ENCODE measurements at regions not wholly inside any gene's neighbourhood (a gene's known extent, or its start where the extent isn't known, plus 50 kb on each side); places are given as distances from the start of the nearest gene placed in this dataset.

- Histone ChIP-seq H3K27ac (no peak overlapping the region), H3K27me3 (replicated peaks) (no peaks in the 10 kb centered on the region), H3K9me3 (replicated peaks) (no peaks in the 10 kb centered on the region), H3K4me3 (no peak overlapping the region), H3K4me1 (replicated peaks) (no peaks in the 10 kb centered on the region), H3K36me3 (no peaks in the 10 kb centered on the region)
- DNase-seq (ENCODE audit: low read depth in 1 of 2, low spot score in 2 of 2) = no peak
Observed at GRCh38 chr2:220162320-220162719, 534.9 kb downstream of the SLC4A3 start.

- Histone ChIP-seq H3K27ac (no peak overlapping the region), H3K4me3 (no peak overlapping the region), H3K4me1 (replicated peaks) (no peaks in the 10 kb centered on the region), H3K36me3 (no peaks in the 10 kb centered on the region), H3K27me3 (replicated peaks) (no peaks in the 10 kb centered on the region), H3K9me3 (replicated peaks) (no peaks in the 10 kb centered on the region)
- no peak for DNase-seq (ENCODE audit: low read depth in 1 of 2, low spot score in 2 of 2)
Observed at GRCh38 chr2:220163486-220163885, 536.1 kb downstream of the SLC4A3 start.

GRCh38 chr2:220165401-220165800 is 538.0 kb downstream of the SLC4A3 start:
- DNase-seq (ENCODE audit: low read depth in 1 of 2, low spot score in 2 of 2) = no peak
- Histone ChIP-seq H3K4me3 (no peak overlapping the region), H3K27ac (no peak overlapping the region), H3K4me1 (replicated peaks) (no peaks in the 10 kb centered on the region), H3K36me3 (no peaks in the 10 kb centered on the region), H3K27me3 (replicated peaks) (no peaks in the 10 kb centered on the region), H3K9me3 (replicated peaks) (no peaks in the 10 kb centered on the region)

GRCh38 chr2:220166616-220167015 is 539.2 kb downstream of the SLC4A3 start:
- no peaks in the 10 kb centered on the region for H3K27me3 ChIP-seq (replicated peaks)
- DNase-seq (ENCODE audit: low read depth in 1 of 2, low spot score in 2 of 2) = no peak
- H3K4me1 ChIP-seq (replicated peaks) = no peaks in the 10 kb centered on the region
- no peaks in the 10 kb centered on the region for H3K9me3 ChIP-seq (replicated peaks)
- no peak overlapping the region for H3K27ac ChIP-seq
- H3K4me3 ChIP-seq = no peak overlapping the region
- H3K36me3 ChIP-seq = no peaks in the 10 kb centered on the region

GRCh38 chr2:220167956-220168355 is 540.5 kb downstream of the SLC4A3 start:
- DNase-seq (ENCODE audit: low read depth in 1 of 2, low spot score in 2 of 2) = no peak
- H3K4me3 ChIP-seq = no peak overlapping the region
- H3K27ac ChIP-seq = no peak overlapping the region
- H3K27me3 ChIP-seq (replicated peaks) = no peaks in the 10 kb centered on the region
- H3K36me3 ChIP-seq = no peaks in the 10 kb centered on the region
- no peaks in the 10 kb centered on the region for H3K9me3 ChIP-seq (replicated peaks)
- no peaks in the 10 kb centered on the region for H3K4me1 ChIP-seq (replicated peaks)

- H3K4me3 ChIP-seq = no peak overlapping the region
- H3K9me3 ChIP-seq (replicated peaks) = no peaks in the 10 kb centered on the region
- no peaks in the 10 kb centered on the region for H3K27me3 ChIP-seq (replicated peaks)
- no peaks in the 10 kb centered on the region for H3K36me3 ChIP-seq
- no peaks in the 10 kb centered on the region for H3K4me1 ChIP-seq (replicated peaks)
- H3K27ac ChIP-seq = no peak overlapping the region
- no peak for DNase-seq (ENCODE audit: low read depth in 1 of 2, low spot score in 2 of 2)
Observed at GRCh38 chr2:220168891-220169546, 541.6 kb downstream of the SLC4A3 start.

- no peaks in the 10 kb centered on the region for H3K9me3 ChIP-seq (replicated peaks)
- no peak for DNase-seq (ENCODE audit: low read depth in 1 of 2, low spot score in 2 of 2)
Observed at GRCh38 chr2:220174826-220175225, 547.4 kb downstream of the SLC4A3 start.

GRCh38 chr2:220175967-220176366 is 548.5 kb downstream of the SLC4A3 start:
- no peak for DNase-seq (ENCODE audit: low read depth in 1 of 2, low spot score in 2 of 2)
- no peaks in the 10 kb centered on the region for H3K4me1 ChIP-seq (replicated peaks)
- no peaks in the 10 kb centered on the region for H3K36me3 ChIP-seq
- H3K27ac ChIP-seq = no peak overlapping the region
- no peaks in the 10 kb centered on the region for H3K9me3 ChIP-seq (replicated peaks)
- H3K4me3 ChIP-seq = no peak overlapping the region
- no peaks in the 10 kb centered on the region for H3K27me3 ChIP-seq (replicated peaks)

More at GRCh38 chr2:220174826-220175225, 547.4 kb downstream of the SLC4A3 start:
- no peaks in the 10 kb centered on the region for H3K27me3 ChIP-seq (replicated peaks)
- no peak overlapping the region for H3K27ac ChIP-seq
- no peak overlapping the region for H3K4me3 ChIP-seq
- no peaks in the 10 kb centered on the region for H3K4me1 ChIP-seq (replicated peaks)
- no peaks in the 10 kb centered on the region for H3K36me3 ChIP-seq

- Histone ChIP-seq H3K9me3 (replicated peaks) (no peaks in the 10 kb centered on the region), H3K27me3 (replicated peaks) (no peaks in the 10 kb centered on the region), H3K27ac (no peak overlapping the region), H3K4me3 (no peak overlapping the region), H3K36me3 (no peaks in the 10 kb centered on the region), H3K4me1 (replicated peaks) (no peaks in the 10 kb centered on the region)
- DNase-seq (ENCODE audit: low read depth in 1 of 2, low spot score in 2 of 2) = no peak
Observed at GRCh38 chr2:220178991-220179695, 551.7 kb downstream of the SLC4A3 start.

GRCh38 chr2:220181165-220181564 is 553.7 kb downstream of the SLC4A3 start:
- no peak overlapping the region for H3K27ac ChIP-seq
- no peaks in the 10 kb centered on the region for H3K36me3 ChIP-seq
- no peaks in the 10 kb centered on the region for H3K27me3 ChIP-seq (replicated peaks)
- H3K4me1 ChIP-seq (replicated peaks) = no peaks in the 10 kb centered on the region
- no peak overlapping the region for H3K4me3 ChIP-seq
- no peaks in the 10 kb centered on the region for H3K9me3 ChIP-seq (replicated peaks)
- DNase-seq (ENCODE audit: low read depth in 1 of 2, low spot score in 2 of 2) = no peak

GRCh38 chr2:220182790-220183189 is 555.4 kb downstream of the SLC4A3 start:
- Histone ChIP-seq H3K36me3 (no peaks in the 10 kb centered on the region), H3K27me3 (replicated peaks) (no peaks in the 10 kb centered on the region), H3K27ac (no peak overlapping the region), H3K4me3 (no peak overlapping the region), H3K4me1 (replicated peaks) (no peaks in the 10 kb centered on the region), H3K9me3 (replicated peaks) (no peaks in the 10 kb centered on the region)
- no peak for DNase-seq (ENCODE audit: low read depth in 1 of 2, low spot score in 2 of 2)

- no peak for DNase-seq (ENCODE audit: low read depth in 1 of 2, low spot score in 2 of 2)
Observed at GRCh38 chr2:220185766-220186305, 558.4 kb downstream of the SLC4A3 start.

GRCh38 chr2:220188031-220188430 is 560.6 kb downstream of the SLC4A3 start:
- H3K4me1 ChIP-seq (replicated peaks) = peaks cover 4% of the 10 kb centered on the region
- H3K27me3 ChIP-seq (replicated peaks) = no peaks in the 10 kb centered on the region
- H3K9me3 ChIP-seq (replicated peaks) = 0 out of 2 replicates have a peak, but pooled peaks cover 3% of the 10 kb centered on the region
- no peaks in the 10 kb centered on the region for H3K36me3 ChIP-seq
- H3K4me3 ChIP-seq = no peak overlapping the region
- no peak overlapping the region for H3K27ac ChIP-seq
- DNase-seq (ENCODE audit: low read depth in 1 of 2, low spot score in 2 of 2) = peak in 1 of 2 experiments; percentile 6

More at GRCh38 chr2:220185766-220186305, 558.4 kb downstream of the SLC4A3 start:
- Histone ChIP-seq H3K4me1 (replicated peaks) (no peaks in the 10 kb centered on the region), H3K4me3 (no peak overlapping the region), H3K27me3 (replicated peaks) (no peaks in the 10 kb centered on the region), H3K36me3 (no peaks in the 10 kb centered on the region), H3K27ac (no peak overlapping the region), H3K9me3 (replicated peaks) (no peaks in the 10 kb centered on the region)

GRCh38 chr2:220191031-220191430 is 563.6 kb downstream of the SLC4A3 start:
- Histone ChIP-seq H3K4me3 (no peak overlapping the region), H3K27ac (no peak overlapping the region), H3K27me3 (replicated peaks) (no peaks in the 10 kb centered on the region), H3K4me1 (replicated peaks) (peaks cover 9% of the 10 kb centered on the region), H3K36me3 (no peaks in the 10 kb centered on the region), H3K9me3 (replicated peaks) (0 out of 2 replicates have a peak, but pooled peaks cover 3% of the 10 kb centered on the region)
- DNase-seq (ENCODE audit: low read depth in 1 of 2, low spot score in 2 of 2) = no peak
